BJ (cell line): ENCODE measurements at regions not wholly inside any gene's neighbourhood (a gene's known extent, or its start where the extent isn't known, plus 50 kb on each side); places are given as distances from the start of the nearest gene placed in this dataset.

ENCODE experiments used
- CTCF ChIA-PET: fragments of 350-600 bp; formaldehyde crosslinking; extraction: SDS; loops from one replicate; lab custom pipeline; 2021; ENCODE audit warnings: antibody characterized with exemption, inconsistent platforms; lab: Yijun Ruan, JAX
- POLR2A ChIA-PET: fragments of 300-600 bp; sonication (Branson Sonifier 250); formaldehyde crosslinking; extraction: SDS; loops from one replicate; lab custom pipeline; 2021; ENCODE audit warnings: antibody characterized with exemption; lab: Charles Lee
- DNase-seq: peaks from one replicate; pipeline ENCODE4 v3.0.0-alpha.2; 2011; ENCODE audit warnings: low read depth
- H3K27me3 ChIP-seq: 2 replicates; pipeline ENCODE4 v1.6.0; 2011; ENCODE audit warnings: low read length; ENCODE audit not compliant: control insufficient read depth, insufficient read depth
- H3K36me3 ChIP-seq: 2 replicates; pipeline ENCODE4 v1.5.1; 2011; ENCODE audit warnings: low read length; ENCODE audit not compliant: control insufficient read depth, insufficient read depth
- H3K4me3 ChIP-seq: 2 replicates; pipeline ENCODE4 v1.5.1; 2011; ENCODE audit warnings: low read depth, mild to moderate bottlenecking, control low read depth, low read length
- CTCF ChIP-seq: IDR thresholded peaks from 2 replicates; pipeline ENCODE4 v1.5.1; 2011; ENCODE audit warnings: low read depth, mild to moderate bottlenecking, control low read depth, inconsistent platforms, low read length, moderate library complexity; ENCODE audit not compliant: insufficient read depth

- ChIA-PET CTCF (no interaction called here), POLR2A (no interaction called here)
- H3K27me3 ChIP-seq: no peaks in the 10 kb centered on the region
- H3K4me3 ChIP-seq: no peak overlapping the region
- no peak for DNase-seq
- no peak for TF ChIP-seq CTCF
- no peaks in the 10 kb centered on the region for H3K36me3 ChIP-seq
Observed at GRCh38 chr13:84187626-84188025, 305.4 kb upstream of the SLITRK1 start.

- Histone ChIP-seq H3K27me3 (no peaks in the 10 kb centered on the region), H3K36me3 (no peaks in the 10 kb centered on the region), H3K4me3 (no peak overlapping the region)
- ChIA-PET POLR2A (no interaction called here), CTCF (no interaction called here)
- no peak for DNase-seq
- TF ChIP-seq CTCF: no peak
Observed at GRCh38 chr13:84139561-84140158, 257.4 kb upstream of the SLITRK1 start.

- no peak for TF ChIP-seq CTCF
- H3K27me3 ChIP-seq: no peaks in the 10 kb centered on the region
- POLR2A ChIA-PET: no interaction called here
- CTCF ChIA-PET: no interaction called here
- no peak for DNase-seq
- H3K36me3 ChIP-seq: no peaks in the 10 kb centered on the region
- no peak overlapping the region for H3K4me3 ChIP-seq
Observed at GRCh38 chr13:84137292-84137691, 255.0 kb upstream of the SLITRK1 start.

- H3K4me3 ChIP-seq: no peak overlapping the region
- POLR2A ChIA-PET: no interaction called here
- CTCF ChIA-PET: no interaction called here
- no peaks in the 10 kb centered on the region for H3K36me3 ChIP-seq
- no peak for TF ChIP-seq CTCF
- DNase-seq: no peak
- H3K27me3 ChIP-seq: no peaks in the 10 kb centered on the region
Observed at GRCh38 chr13:84136582-84136981, 254.3 kb upstream of the SLITRK1 start.

GRCh38 chr13:84132491-84132890 is 250.2 kb upstream of the SLITRK1 start:
- H3K27me3 ChIP-seq: no peaks in the 10 kb centered on the region
- TF ChIP-seq CTCF: no peak
- POLR2A ChIA-PET: no interaction called here
- no peaks in the 10 kb centered on the region for H3K36me3 ChIP-seq
- CTCF ChIA-PET: no interaction called here
- DNase-seq: no peak
- H3K4me3 ChIP-seq: no peak overlapping the region
